Calu3 (cell line): ENCODE measurements at regions not wholly inside any gene's neighbourhood (a gene's known extent, or its start where the extent isn't known, plus 50 kb on each side); places are given as distances from the start of the nearest gene placed in this dataset.

Experiments used
- BruUV-seq: library from RNA; stranded (reverse); fragments of 400-500 nt; replicated peaks from 2 replicates; lab custom pipeline; 2021; lab: Mats Ljungman, UMichigan
- CTCF ChIA-PET: fragments of 300-600 bp; sonication (Branson Sonifier 250); formaldehyde crosslinking; loops from one replicate; lab custom pipeline; 2022; ENCODE audit warnings: antibody characterized with exemption; lab: Charles Lee
- DNase-seq: peaks from one replicate; pipeline ENCODE4 v3.0.0; 2022
- H3K27ac Mint-ChIP-seq: one replicate; pipeline ENCODE4 v1.8.0; 2022; ENCODE audit warnings: mixed read lengths; ENCODE audit not compliant: unreplicated experiment
- H3K27me3 Mint-ChIP-seq: one replicate; pipeline ENCODE4 v1.8.0; 2022; ENCODE audit warnings: mixed read lengths; ENCODE audit not compliant: unreplicated experiment
- H3K36me3 Mint-ChIP-seq: one replicate; pipeline ENCODE4 v1.8.0; 2022; ENCODE audit warnings: mild to moderate bottlenecking, moderate library complexity, mixed read lengths; ENCODE audit not compliant: insufficient read depth, unreplicated experiment
- H3K4me1 Mint-ChIP-seq: one replicate; pipeline ENCODE4 v1.8.0; 2022; ENCODE audit warnings: mild to moderate bottlenecking, low read depth, mixed read lengths; ENCODE audit not compliant: unreplicated experiment
- H3K4me3 Mint-ChIP-seq: one replicate; pipeline ENCODE4 v1.8.0; 2022; ENCODE audit warnings: mild to moderate bottlenecking, low read depth, moderate library complexity, mixed read lengths; ENCODE audit not compliant: unreplicated experiment
- H3K9me3 Mint-ChIP-seq: one replicate; pipeline ENCODE4 v1.8.0; 2022; ENCODE audit warnings: low read depth, mixed read lengths; ENCODE audit not compliant: unreplicated experiment
- CTCF ChIP-seq: fragments of 200-600 bp; IDR thresholded peaks from one replicate; pipeline ENCODE4 v1.8.0; 2022; ENCODE audit warnings: antibody characterized with exemption; ENCODE audit not compliant: unreplicated experiment
- intact Hi-C: fragments of 100-400 bp; cut with micrococcal nuclease; formaldehyde crosslinking; loops from one replicate; pipeline ENCODE4 v1.10.0; 2022; ENCODE audit not compliant: unreplicated experiment

GRCh38 chr2:48194641-48195040, 119.8 kb upstream of the FOXN2 start:
- CTCF ChIA-PET = no interaction called here
- H3K9me3 Mint-ChIP-seq = no peaks in the 10 kb centered on the region
- H3K4me1 Mint-ChIP-seq = no peaks in the 10 kb centered on the region
- no peaks in the 10 kb centered on the region for H3K36me3 Mint-ChIP-seq
- DNase-seq = no peak
- no peaks in the 10 kb centered on the region for H3K27me3 Mint-ChIP-seq
- no peak for TF ChIP-seq CTCF
- intact Hi-C loops = no loop called here
- H3K4me3 Mint-ChIP-seq = no peak overlapping the region
- BruUV-seq = no TSS peak
- H3K27ac Mint-ChIP-seq = no peak overlapping the region

- H3K27me3 Mint-ChIP-seq = no peaks in the 10 kb centered on the region
Observed at GRCh38 chr2:48195169-48195568, 119.3 kb upstream of the FOXN2 start.

GRCh38 chr2:48197618-48198017, 116.9 kb upstream of the FOXN2 start:
- CTCF ChIA-PET = no interaction called here
- Mint-ChIP-seq H3K4me3 (no peak overlapping the region), H3K36me3 (no peaks in the 10 kb centered on the region), H3K27me3 (no peaks in the 10 kb centered on the region), H3K4me1 (no peaks in the 10 kb centered on the region), H3K9me3 (no peaks in the 10 kb centered on the region), H3K27ac (no peak overlapping the region)
- no peak for DNase-seq
- intact Hi-C loops = no loop called here
- BruUV-seq = no TSS peak
- TF ChIP-seq CTCF = no peak

More at GRCh38 chr2:48195169-48195568, 119.3 kb upstream of the FOXN2 start:
- Mint-ChIP-seq H3K36me3 (no peaks in the 10 kb centered on the region), H3K9me3 (no peaks in the 10 kb centered on the region), H3K4me1 (no peaks in the 10 kb centered on the region), H3K4me3 (no peak overlapping the region), H3K27ac (no peak overlapping the region)
- no peak for TF ChIP-seq CTCF
- intact Hi-C loops = no loop called here
- CTCF ChIA-PET = no interaction called here
- no TSS peak for BruUV-seq
- no peak for DNase-seq

- Mint-ChIP-seq H3K27ac (no peak overlapping the region), H3K36me3 (no peaks in the 10 kb centered on the region), H3K27me3 (no peaks in the 10 kb centered on the region), H3K4me3 (no peak overlapping the region), H3K9me3 (no peaks in the 10 kb centered on the region), H3K4me1 (no peaks in the 10 kb centered on the region)
- intact Hi-C loops = no loop called here
- no peak for DNase-seq
- no peak for TF ChIP-seq CTCF
- CTCF ChIA-PET = no interaction called here
- BruUV-seq = no TSS peak
Observed at GRCh38 chr2:48198371-48198770, 116.1 kb upstream of the FOXN2 start.
